SU-DHL-6 (cell line): ENCODE measurements at regions not wholly inside any gene's neighbourhood (a gene's known extent, or its start where the extent isn't known, plus 50 kb on each side); places are given as distances from the start of the nearest gene placed in this dataset.

Experiments
- H2AFZ ChIP-seq: fragments of 200-600 bp; sonication (generic); 2 replicates; pipeline ENCODE4 v1.6.1; 2014; ENCODE audit warnings: low read depth, mild to moderate bottlenecking, moderate library complexity, mixed read lengths, antibody characterized with exemption, low read length; ENCODE audit not compliant: severe bottlenecking
- H3F3A ChIP-seq: fragments of 200-600 bp; shearing (Covaris generic); 2 replicates; pipeline ENCODE4 v1.6.0; 2016; ENCODE audit warnings: antibody characterized with exemption, mild to moderate bottlenecking; ENCODE audit not compliant: insufficient read depth
- H3K27ac ChIP-seq: fragments of 200-600 bp; sonication (generic); 2 replicates; pipeline ENCODE4 v1.5.1; 2016; ENCODE audit warnings: low read depth, mild to moderate bottlenecking, low read length, moderate library complexity, mixed read lengths
- H3K27me3 ChIP-seq: fragments of 200-600 bp; sonication (generic), shearing (Covaris generic); 2 replicates; pipeline ENCODE4 v1.6.0; 2014; ENCODE audit warnings: mild to moderate bottlenecking, low read length
- H3K36me3 ChIP-seq: fragments of 200-600 bp; sonication (generic); 2 replicates; pipeline ENCODE4 v1.6.1; 2014; ENCODE audit warnings: mild to moderate bottlenecking, low read length, mixed read lengths
- H3K4me2 ChIP-seq: fragments of 300-600, 200-600 bp; shearing (Covaris generic), sonication (generic); 2 replicates; pipeline ENCODE4 v1.6.0; 2014; ENCODE audit warnings: low read length, low read depth, mild to moderate bottlenecking; ENCODE audit not compliant: poor library complexity, severe bottlenecking
- H3K4me3 ChIP-seq: fragments of 200-600 bp; sonication (generic); 2 replicates; pipeline ENCODE4 v1.5.1; 2014; ENCODE audit warnings: antibody characterized with exemption, low read length, mild to moderate bottlenecking, mixed read lengths; ENCODE audit not compliant: insufficient read depth, poor library complexity, severe bottlenecking
- H3K79me2 ChIP-seq: fragments of 200-600 bp; sonication (generic); 2 replicates; pipeline ENCODE4 v1.6.1; 2014; ENCODE audit warnings: mild to moderate bottlenecking, low read length, moderate library complexity; ENCODE audit not compliant: insufficient read depth
- H3K9ac ChIP-seq: fragments of 200-600 bp; sonication (generic); 2 replicates; pipeline ENCODE4 v1.7.0; 2014; ENCODE audit warnings: mild to moderate bottlenecking, low read length
- H3K9me2 ChIP-seq: fragments of 200-600 bp; sonication (generic); replicated peaks from 2 replicates; pipeline ENCODE4 v1.6.1; 2014; ENCODE audit warnings: low read length; ENCODE audit not compliant: insufficient read depth
- H3K9me3 ChIP-seq: fragments of 200-600 bp; sonication (generic); 2 replicates; pipeline ENCODE4 v1.6.1; 2014; ENCODE audit warnings: low read length, mixed read lengths; ENCODE audit not compliant: insufficient read depth
- H4K20me1 ChIP-seq: fragments of 200-600 bp; sonication (generic); 2 replicates; pipeline ENCODE4 v1.6.1; 2014; ENCODE audit warnings: low read depth, mild to moderate bottlenecking, antibody characterized with exemption, low read length, moderate library complexity, mixed read lengths
- EZH2phosphoT487 ChIP-seq: fragments of 200-600 bp; sonication (generic), shearing (Covaris generic); conservative IDR thresholded peaks from 2 replicates; pipeline ENCODE4 v1.6.1; 2018; ENCODE audit warnings: mild to moderate bottlenecking, antibody characterized with exemption, low read length, moderate library complexity, mixed read lengths
- TF ChIP-seq, protein P1 (sequence below): fragments of 200-600 bp; sonication (generic); IDR thresholded peaks from one replicate; pipeline ENCODE4 v1.5.1; 2017; ENCODE audit warnings: antibody characterized with exemption, mild to moderate bottlenecking, low read length, moderate library complexity; ENCODE audit not compliant: insufficient read depth, poor library complexity, severe bottlenecking

DNA sequence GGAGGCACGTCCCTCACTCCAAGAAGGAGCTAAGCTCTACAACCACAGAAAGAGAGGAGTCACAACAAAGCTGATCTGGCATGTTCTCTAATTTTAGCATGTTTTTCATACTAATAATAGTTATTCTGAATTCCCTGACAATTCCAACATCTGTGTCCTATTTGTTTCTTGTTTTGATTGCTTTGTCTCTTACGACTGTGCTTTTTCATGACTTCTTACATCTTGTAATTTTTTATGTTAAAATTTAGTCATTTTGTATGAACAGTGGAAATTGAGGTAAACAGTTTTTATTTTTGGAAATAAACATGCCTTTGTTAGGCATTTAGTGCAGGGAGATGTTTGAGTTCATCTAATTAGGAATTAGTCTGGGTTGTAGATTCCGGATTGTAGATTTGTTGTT, 668.1 kb upstream of the EDIL3 start:
- no peaks in the 10 kb centered on the region for H3K9me3 ChIP-seq
- no peaks in the 10 kb centered on the region for H3K36me3 ChIP-seq
- no peak overlapping the region for H3K27ac ChIP-seq
- TF ChIP-seq, protein P1, sequence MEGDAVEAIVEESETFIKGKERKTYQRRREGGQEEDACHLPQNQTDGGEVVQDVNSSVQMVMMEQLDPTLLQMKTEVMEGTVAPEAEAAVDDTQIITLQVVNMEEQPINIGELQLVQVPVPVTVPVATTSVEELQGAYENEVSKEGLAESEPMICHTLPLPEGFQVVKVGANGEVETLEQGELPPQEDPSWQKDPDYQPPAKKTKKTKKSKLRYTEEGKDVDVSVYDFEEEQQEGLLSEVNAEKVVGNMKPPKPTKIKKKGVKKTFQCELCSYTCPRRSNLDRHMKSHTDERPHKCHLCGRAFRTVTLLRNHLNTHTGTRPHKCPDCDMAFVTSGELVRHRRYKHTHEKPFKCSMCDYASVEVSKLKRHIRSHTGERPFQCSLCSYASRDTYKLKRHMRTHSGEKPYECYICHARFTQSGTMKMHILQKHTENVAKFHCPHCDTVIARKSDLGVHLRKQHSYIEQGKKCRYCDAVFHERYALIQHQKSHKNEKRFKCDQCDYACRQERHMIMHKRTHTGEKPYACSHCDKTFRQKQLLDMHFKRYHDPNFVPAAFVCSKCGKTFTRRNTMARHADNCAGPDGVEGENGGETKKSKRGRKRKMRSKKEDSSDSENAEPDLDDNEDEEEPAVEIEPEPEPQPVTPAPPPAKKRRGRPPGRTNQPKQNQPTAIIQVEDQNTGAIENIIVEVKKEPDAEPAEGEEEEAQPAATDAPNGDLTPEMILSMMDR = no peak
- TF ChIP-seq EZH2phosphoT487 = no peak
- no peak overlapping the region for H3K9ac ChIP-seq
- H3K4me2 ChIP-seq = no peak overlapping the region
- H3F3A ChIP-seq = no peaks in the 10 kb centered on the region
- H3K79me2 ChIP-seq = no peaks in the 10 kb centered on the region
- H2AFZ ChIP-seq = no peak overlapping the region
- H4K20me1 ChIP-seq = no peaks in the 10 kb centered on the region
- H3K9me2 ChIP-seq = no peaks in the 10 kb centered on the region
- no peak overlapping the region for H3K4me3 ChIP-seq
- no peaks in the 10 kb centered on the region for H3K27me3 ChIP-seq

DNA sequence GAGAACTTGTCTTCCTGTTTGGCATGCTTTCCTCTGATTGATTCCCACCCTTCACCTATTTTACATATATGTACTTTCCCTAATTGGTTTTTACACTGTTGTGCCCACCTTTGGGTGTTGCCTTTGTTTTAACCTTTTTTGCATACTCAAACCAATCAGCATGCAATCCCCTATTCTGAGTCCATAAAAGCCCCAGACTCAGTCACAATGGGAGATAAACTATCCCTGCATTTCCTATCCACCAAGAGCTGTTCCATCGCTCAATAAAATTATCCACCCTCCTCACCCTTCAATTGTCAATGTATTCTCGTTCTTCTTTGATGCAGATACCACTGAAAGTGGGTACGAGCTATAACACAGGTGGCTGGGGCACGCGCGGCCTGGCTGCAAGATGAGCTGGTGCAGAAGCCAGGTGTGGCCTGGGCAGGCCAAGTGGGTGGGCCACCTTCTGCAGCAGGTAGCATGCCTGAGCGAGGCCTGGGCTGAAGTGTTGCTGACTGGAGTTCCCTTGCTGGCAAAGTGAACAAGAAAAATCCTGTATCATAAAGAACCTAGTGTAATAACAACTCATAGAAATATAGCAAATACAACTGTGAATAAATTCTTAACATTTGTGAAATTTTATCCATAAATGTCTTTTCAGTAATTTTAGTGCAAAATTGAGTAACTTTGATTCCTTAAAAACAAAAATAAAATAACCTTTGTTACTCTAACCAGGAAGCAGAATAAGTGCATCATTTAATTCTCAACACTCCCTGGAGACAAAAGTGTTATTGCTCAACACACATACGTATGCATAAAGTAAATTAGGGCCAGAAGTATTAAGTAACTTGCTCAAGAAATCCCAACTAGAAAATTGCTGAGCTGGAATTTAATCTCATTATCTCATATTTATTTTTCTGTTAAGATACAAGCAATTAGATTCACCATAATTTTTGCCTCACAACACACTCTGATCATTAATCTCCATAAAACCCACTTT, 685.3 kb upstream of the EDIL3 start:
- Histone ChIP-seq H3K36me3 (no peaks in the 10 kb centered on the region), H3K79me2 (no peaks in the 10 kb centered on the region), H3K4me3 (no peak overlapping the region), H3F3A (no peaks in the 10 kb centered on the region), H3K9ac (no peak overlapping the region), H3K4me2 (no peak overlapping the region), H3K9me3 (0 out of 2 replicates have a peak, but pooled peaks cover 6% of the 10 kb centered on the region), H2AFZ (no peak overlapping the region), H3K9me2 (no peaks in the 10 kb centered on the region), H3K27me3 (no peaks in the 10 kb centered on the region), H4K20me1 (no peaks in the 10 kb centered on the region), H3K27ac (no peak overlapping the region)
- TF ChIP-seq, protein P1 = no peak
- TF ChIP-seq EZH2phosphoT487 = no peak

DNA sequence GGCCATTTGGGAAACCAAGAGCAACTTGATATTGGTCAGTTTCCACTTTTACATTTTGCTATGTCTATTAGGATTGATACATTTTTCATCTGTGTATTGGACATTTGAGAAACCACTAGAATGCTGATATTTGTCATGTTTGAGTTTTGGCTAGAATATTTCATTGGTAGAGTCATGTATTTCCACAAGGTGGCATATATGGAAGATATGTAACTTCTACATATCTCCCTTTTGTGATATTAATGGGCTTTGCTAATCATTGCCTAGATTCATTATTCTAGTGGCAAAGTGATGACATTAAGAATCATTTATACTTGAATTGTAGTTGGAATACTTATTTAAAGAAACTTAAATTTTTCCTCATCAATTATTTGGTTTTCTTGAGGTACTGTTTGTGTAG, 692.9 kb upstream of the EDIL3 start:
- H2AFZ ChIP-seq = no peak overlapping the region
- H3F3A ChIP-seq = no peaks in the 10 kb centered on the region
- no peaks in the 10 kb centered on the region for H4K20me1 ChIP-seq
- H3K79me2 ChIP-seq = no peaks in the 10 kb centered on the region
- TF ChIP-seq, protein P1 = no peak
- no peak for TF ChIP-seq EZH2phosphoT487
- no peak overlapping the region for H3K4me2 ChIP-seq
- H3K27me3 ChIP-seq = no peaks in the 10 kb centered on the region
- no peak overlapping the region for H3K4me3 ChIP-seq
- H3K27ac ChIP-seq = no peak overlapping the region
- H3K9ac ChIP-seq = no peak overlapping the region
- no peaks in the 10 kb centered on the region for H3K9me3 ChIP-seq
- H3K36me3 ChIP-seq = no peaks in the 10 kb centered on the region
- H3K9me2 ChIP-seq = no peaks in the 10 kb centered on the region
